K562 (cell line): ENCODE measurements at regions not wholly inside any gene's neighbourhood (a gene's known extent, or its start where the extent isn't known, plus 50 kb on each side); places are given as distances from the start of the nearest gene placed in this dataset.

Source experiments
- NR3C1 ChIP-seq: sonication (generic); formaldehyde crosslinking; IDR thresholded peaks from 2 replicates; pipeline ENCODE4 v1.8.1; 2022; ENCODE audit warnings: missing genetic modification reagents
- PCBP2 ChIP-seq: fragments of 200-400 bp; formaldehyde crosslinking; IDR thresholded peaks from 2 replicates; pipeline ENCODE4 v1.6.1; 2018; ENCODE audit warnings: low read length, low read depth, mild to moderate bottlenecking, moderate library complexity; ENCODE audit not compliant: poor library complexity, severe bottlenecking
- YY1 ChIP-seq, 3 experiments: IDR thresholded peaks; 2 replicates each; pipeline ENCODE4 v1.6.1; 2011; ENCODE audit warnings: low read length in 2 of 3, mild to moderate bottlenecking in 2 of 3, moderate library complexity in 2 of 3, borderline replicate concordance in 1 of 3, control low read depth in 1 of 3, low read depth in 1 of 3; ENCODE audit not compliant: insufficient read depth in 3 of 3, insufficient replicate concordance in 2 of 3, control insufficient read depth in 1 of 3, insufficient read length in 1 of 3; ENCODE audit errors: extremely low read depth in 1 of 3
- TF ChIP-seq, protein P1 (sequence below): IDR thresholded peaks from 2 replicates; pipeline ENCODE4 v1.6.1; 2012; ENCODE audit warnings: low read depth, low read length, improper control_type of control experiment, borderline replicate concordance

GRCh38 chr13:60788156-60788829, 391.3 kb downstream of the TDRD3 start:
- TF ChIP-seq YY1 (IDR thresholded peaks at IDR 0.05; ENCODE audit: borderline replicate concordance in 1 of 3, control insufficient read depth in 1 of 3, extremely low read depth in 1 of 3, insufficient read depth in 3 of 3, insufficient read length in 1 of 3, insufficient replicate concordance in 2 of 3, low read depth in 1 of 3, low read length in 2 of 3) (no peak), PCBP2 (no peak), NR3C1 (CRISPR knock-in tag) (no peak)
- TF ChIP-seq, protein P1, sequence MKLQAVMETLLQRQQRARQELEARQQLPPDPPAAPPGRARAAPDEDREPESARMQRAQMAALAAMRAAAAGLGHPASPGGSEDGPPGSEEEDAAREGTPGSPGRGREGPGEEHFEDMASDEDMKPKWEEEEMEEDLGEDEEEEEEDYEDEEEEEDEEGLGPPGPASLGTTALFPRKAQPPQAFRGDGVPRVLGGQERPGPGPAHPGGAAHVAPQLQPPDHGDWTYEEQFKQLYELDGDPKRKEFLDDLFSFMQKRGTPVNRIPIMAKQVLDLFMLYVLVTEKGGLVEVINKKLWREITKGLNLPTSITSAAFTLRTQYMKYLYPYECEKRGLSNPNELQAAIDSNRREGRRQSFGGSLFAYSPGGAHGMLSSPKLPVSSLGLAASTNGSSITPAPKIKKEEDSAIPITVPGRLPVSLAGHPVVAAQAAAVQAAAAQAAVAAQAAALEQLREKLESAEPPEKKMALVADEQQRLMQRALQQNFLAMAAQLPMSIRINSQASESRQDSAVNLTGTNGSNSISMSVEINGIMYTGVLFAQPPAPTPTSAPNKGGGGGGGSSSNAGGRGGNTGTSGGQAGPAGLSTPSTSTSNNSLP = no peak
